ENCODE measurements at regions not wholly inside any gene's neighbourhood (a gene's known extent, or its start where the extent isn't known, plus 50 kb on each side); places are given as distances from the start of the nearest gene placed in this dataset.

- TF ChIP-seq, protein P1, sequence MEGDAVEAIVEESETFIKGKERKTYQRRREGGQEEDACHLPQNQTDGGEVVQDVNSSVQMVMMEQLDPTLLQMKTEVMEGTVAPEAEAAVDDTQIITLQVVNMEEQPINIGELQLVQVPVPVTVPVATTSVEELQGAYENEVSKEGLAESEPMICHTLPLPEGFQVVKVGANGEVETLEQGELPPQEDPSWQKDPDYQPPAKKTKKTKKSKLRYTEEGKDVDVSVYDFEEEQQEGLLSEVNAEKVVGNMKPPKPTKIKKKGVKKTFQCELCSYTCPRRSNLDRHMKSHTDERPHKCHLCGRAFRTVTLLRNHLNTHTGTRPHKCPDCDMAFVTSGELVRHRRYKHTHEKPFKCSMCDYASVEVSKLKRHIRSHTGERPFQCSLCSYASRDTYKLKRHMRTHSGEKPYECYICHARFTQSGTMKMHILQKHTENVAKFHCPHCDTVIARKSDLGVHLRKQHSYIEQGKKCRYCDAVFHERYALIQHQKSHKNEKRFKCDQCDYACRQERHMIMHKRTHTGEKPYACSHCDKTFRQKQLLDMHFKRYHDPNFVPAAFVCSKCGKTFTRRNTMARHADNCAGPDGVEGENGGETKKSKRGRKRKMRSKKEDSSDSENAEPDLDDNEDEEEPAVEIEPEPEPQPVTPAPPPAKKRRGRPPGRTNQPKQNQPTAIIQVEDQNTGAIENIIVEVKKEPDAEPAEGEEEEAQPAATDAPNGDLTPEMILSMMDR (IDR thresholded peaks at IDR 0.05): no peak
- TF ChIP-seq, protein P2, sequence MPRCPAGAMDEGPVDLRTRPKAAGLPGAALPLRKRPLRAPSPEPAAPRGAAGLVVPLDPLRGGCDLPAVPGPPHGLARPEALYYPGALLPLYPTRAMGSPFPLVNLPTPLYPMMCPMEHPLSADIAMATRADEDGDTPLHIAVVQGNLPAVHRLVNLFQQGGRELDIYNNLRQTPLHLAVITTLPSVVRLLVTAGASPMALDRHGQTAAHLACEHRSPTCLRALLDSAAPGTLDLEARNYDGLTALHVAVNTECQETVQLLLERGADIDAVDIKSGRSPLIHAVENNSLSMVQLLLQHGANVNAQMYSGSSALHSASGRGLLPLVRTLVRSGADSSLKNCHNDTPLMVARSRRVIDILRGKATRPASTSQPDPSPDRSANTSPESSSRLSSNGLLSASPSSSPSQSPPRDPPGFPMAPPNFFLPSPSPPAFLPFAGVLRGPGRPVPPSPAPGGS (IDR thresholded peaks at IDR 0.05): no peak
- no peak for TF ChIP-seq MAFK (IDR thresholded peaks at IDR 0.05; ENCODE audit: partially characterized antibody)
- TF ChIP-seq, protein P3, sequence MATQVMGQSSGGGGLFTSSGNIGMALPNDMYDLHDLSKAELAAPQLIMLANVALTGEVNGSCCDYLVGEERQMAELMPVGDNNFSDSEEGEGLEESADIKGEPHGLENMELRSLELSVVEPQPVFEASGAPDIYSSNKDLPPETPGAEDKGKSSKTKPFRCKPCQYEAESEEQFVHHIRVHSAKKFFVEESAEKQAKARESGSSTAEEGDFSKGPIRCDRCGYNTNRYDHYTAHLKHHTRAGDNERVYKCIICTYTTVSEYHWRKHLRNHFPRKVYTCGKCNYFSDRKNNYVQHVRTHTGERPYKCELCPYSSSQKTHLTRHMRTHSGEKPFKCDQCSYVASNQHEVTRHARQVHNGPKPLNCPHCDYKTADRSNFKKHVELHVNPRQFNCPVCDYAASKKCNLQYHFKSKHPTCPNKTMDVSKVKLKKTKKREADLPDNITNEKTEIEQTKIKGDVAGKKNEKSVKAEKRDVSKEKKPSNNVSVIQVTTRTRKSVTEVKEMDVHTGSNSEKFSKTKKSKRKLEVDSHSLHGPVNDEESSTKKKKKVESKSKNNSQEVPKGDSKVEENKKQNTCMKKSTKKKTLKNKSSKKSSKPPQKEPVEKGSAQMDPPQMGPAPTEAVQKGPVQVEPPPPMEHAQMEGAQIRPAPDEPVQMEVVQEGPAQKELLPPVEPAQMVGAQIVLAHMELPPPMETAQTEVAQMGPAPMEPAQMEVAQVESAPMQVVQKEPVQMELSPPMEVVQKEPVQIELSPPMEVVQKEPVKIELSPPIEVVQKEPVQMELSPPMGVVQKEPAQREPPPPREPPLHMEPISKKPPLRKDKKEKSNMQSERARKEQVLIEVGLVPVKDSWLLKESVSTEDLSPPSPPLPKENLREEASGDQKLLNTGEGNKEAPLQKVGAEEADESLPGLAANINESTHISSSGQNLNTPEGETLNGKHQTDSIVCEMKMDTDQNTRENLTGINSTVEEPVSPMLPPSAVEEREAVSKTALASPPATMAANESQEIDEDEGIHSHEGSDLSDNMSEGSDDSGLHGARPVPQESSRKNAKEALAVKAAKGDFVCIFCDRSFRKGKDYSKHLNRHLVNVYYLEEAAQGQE (IDR thresholded peaks at IDR 0.05): no peak
- no peak for TF ChIP-seq PHF8 (IDR thresholded peaks at IDR 0.05; ENCODE audit: borderline replicate concordance, low read depth)
- TF ChIP-seq CHD4 (IDR thresholded peaks at IDR 0.05; ENCODE audit: borderline replicate concordance): no peak
- TF ChIP-seq, protein P4, sequence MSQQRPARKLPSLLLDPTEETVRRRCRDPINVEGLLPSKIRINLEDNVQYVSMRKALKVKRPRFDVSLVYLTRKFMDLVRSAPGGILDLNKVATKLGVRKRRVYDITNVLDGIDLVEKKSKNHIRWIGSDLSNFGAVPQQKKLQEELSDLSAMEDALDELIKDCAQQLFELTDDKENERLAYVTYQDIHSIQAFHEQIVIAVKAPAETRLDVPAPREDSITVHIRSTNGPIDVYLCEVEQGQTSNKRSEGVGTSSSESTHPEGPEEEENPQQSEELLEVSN (IDR thresholded peaks at IDR 0.05; ENCODE audit: borderline replicate concordance, low read depth): no peak
- TF ChIP-seq FOSL2 (IDR thresholded peaks at IDR 0.05): no peak
- no peak for TF ChIP-seq FOSL2 (CRISPR knock-in tag; IDR thresholded peaks at IDR 0.05)
- no peak for TF ChIP-seq RFX5 (IDR thresholded peaks at IDR 0.05)
- TF ChIP-seq MAX (IDR thresholded peaks at IDR 0.05): no peak
- no peak for TF ChIP-seq HDAC2 (IDR thresholded peaks at IDR 0.05)
- TF ChIP-seq MAZ (IDR thresholded peaks at IDR 0.05; ENCODE audit: borderline replicate concordance, low read depth, low read length): no peak
- TF ChIP-seq, protein P5, sequence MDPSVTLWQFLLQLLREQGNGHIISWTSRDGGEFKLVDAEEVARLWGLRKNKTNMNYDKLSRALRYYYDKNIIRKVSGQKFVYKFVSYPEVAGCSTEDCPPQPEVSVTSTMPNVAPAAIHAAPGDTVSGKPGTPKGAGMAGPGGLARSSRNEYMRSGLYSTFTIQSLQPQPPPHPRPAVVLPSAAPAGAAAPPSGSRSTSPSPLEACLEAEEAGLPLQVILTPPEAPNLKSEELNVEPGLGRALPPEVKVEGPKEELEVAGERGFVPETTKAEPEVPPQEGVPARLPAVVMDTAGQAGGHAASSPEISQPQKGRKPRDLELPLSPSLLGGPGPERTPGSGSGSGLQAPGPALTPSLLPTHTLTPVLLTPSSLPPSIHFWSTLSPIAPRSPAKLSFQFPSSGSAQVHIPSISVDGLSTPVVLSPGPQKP (IDR thresholded peaks at IDR 0.05; ENCODE audit: low read depth, low read length): no peak
- TF ChIP-seq JUNB (IDR thresholded peaks at IDR 0.05): no peak
Measured at GRCh38 chr16:61214780-61215179, 821.5 kb downstream of the CDH8 start.
